H1 (cell line): ENCODE measurements at regions not wholly inside any gene's neighbourhood (a gene's known extent, or its start where the extent isn't known, plus 50 kb on each side); places are given as distances from the start of the nearest gene placed in this dataset.

Experiments
- EP300 ChIP-seq, 2 experiments: IDR thresholded peaks; 1 replicate in 1 of 2; 2 replicates in 1 of 2; pipeline ENCODE4 v1.6.1; 2011 to 2012; ENCODE audit warnings: low read depth in 2 of 2, low read length in 2 of 2, mild to moderate bottlenecking in 2 of 2, borderline replicate concordance in 1 of 2, inconsistent platforms in 1 of 2, moderate library complexity in 1 of 2
- GTF2F1 ChIP-seq: IDR thresholded peaks from 2 replicates; pipeline ENCODE4 v1.6.1; 2012; ENCODE audit warnings: low read depth, low read length, improper control_type of control experiment, borderline replicate concordance
- JUN ChIP-seq: IDR thresholded peaks from 2 replicates; pipeline ENCODE4 v1.6.1; 2011; ENCODE audit warnings: low read depth, mild to moderate bottlenecking, improper control_type of control experiment, low read length
- POLR2A ChIP-seq, 2 experiments: IDR thresholded peaks; 1 replicate in 1 of 2; 2 replicates in 1 of 2; pipeline ENCODE4 v1.6.1; 2011; ENCODE audit warnings: low read depth in 2 of 2, low read length in 2 of 2, mild to moderate bottlenecking in 2 of 2; ENCODE audit errors: control extremely low read depth in 1 of 2
- POLR2AphosphoS5 ChIP-seq: IDR thresholded peaks from 2 replicates; pipeline ENCODE4 v1.6.1; 2011; ENCODE audit warnings: low read depth, low read length
- RAD21 ChIP-seq, 2 experiments: IDR thresholded peaks in 1 of 2; conservative IDR thresholded peaks in 1 of 2; 2 replicates each; pipeline ENCODE4 v1.6.1; 2011; ENCODE audit warnings: low read depth in 2 of 2, low read length in 2 of 2, improper control_type of control experiment in 1 of 2, inconsistent platforms in 1 of 2, mild to moderate bottlenecking in 1 of 2, moderate library complexity in 1 of 2
- TAF1 ChIP-seq: IDR thresholded peaks from 2 replicates; pipeline ENCODE4 v1.6.1; 2011; ENCODE audit warnings: mild to moderate bottlenecking, low read depth, low read length
- TF ChIP-seq, protein P1 (sequence below): IDR thresholded peaks from 2 replicates; pipeline ENCODE4 v1.6.1; 2012; ENCODE audit warnings: low read length, inconsistent platforms
- TF ChIP-seq, protein P2 (sequence below), 3 experiments: IDR thresholded peaks; 1 replicate in 2 of 3; 2 replicates in 1 of 3; pipeline versions ENCODE4 v1.5.1 to v1.6.1; 2011; ENCODE audit warnings: low read length in 3 of 3, mild to moderate bottlenecking in 3 of 3, inconsistent platforms in 2 of 3, low read depth in 1 of 3, moderate library complexity in 1 of 3; ENCODE audit not compliant: insufficient read depth in 1 of 3; ENCODE audit errors: control extremely low read depth in 1 of 3

DNA sequence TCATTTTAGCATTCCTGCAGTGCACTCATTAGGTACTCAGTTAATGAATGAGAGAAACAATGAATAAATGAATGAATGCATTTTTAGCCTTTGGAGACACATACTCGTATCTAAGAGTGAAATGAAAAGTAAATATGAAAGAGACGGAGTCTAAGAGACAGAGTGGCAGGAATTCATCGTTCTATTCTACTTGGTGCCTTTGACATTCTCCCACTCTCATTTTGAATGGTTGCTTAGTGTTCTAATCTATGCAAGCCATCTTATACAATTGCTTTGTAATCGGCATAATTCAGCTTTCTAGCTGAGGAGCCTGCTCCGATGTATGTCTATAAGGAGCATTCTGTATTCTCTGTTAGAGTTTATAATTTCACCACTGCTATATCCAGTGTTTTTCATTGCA is 554.9 kb downstream of the PLCL1 start:
- TF ChIP-seq POLR2AphosphoS5: no peak
- no peak for TF ChIP-seq RAD21 (IDR thresholded peaks at IDR 0.05 in 1 of 2, conservative IDR thresholded peaks at IDR 0.05 in 1 of 2; ENCODE audit: low read depth in 2 of 2, low read length in 2 of 2)
- TF ChIP-seq JUN: no peak
- TF ChIP-seq, protein P1, sequence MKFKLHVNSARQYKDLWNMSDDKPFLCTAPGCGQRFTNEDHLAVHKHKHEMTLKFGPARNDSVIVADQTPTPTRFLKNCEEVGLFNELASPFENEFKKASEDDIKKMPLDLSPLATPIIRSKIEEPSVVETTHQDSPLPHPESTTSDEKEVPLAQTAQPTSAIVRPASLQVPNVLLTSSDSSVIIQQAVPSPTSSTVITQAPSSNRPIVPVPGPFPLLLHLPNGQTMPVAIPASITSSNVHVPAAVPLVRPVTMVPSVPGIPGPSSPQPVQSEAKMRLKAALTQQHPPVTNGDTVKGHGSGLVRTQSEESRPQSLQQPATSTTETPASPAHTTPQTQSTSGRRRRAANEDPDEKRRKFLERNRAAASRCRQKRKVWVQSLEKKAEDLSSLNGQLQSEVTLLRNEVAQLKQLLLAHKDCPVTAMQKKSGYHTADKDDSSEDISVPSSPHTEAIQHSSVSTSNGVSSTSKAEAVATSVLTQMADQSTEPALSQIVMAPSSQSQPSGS: no peak
- no peak for TF ChIP-seq GTF2F1
- TF ChIP-seq, protein P2, sequence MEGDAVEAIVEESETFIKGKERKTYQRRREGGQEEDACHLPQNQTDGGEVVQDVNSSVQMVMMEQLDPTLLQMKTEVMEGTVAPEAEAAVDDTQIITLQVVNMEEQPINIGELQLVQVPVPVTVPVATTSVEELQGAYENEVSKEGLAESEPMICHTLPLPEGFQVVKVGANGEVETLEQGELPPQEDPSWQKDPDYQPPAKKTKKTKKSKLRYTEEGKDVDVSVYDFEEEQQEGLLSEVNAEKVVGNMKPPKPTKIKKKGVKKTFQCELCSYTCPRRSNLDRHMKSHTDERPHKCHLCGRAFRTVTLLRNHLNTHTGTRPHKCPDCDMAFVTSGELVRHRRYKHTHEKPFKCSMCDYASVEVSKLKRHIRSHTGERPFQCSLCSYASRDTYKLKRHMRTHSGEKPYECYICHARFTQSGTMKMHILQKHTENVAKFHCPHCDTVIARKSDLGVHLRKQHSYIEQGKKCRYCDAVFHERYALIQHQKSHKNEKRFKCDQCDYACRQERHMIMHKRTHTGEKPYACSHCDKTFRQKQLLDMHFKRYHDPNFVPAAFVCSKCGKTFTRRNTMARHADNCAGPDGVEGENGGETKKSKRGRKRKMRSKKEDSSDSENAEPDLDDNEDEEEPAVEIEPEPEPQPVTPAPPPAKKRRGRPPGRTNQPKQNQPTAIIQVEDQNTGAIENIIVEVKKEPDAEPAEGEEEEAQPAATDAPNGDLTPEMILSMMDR (IDR thresholded peaks at IDR 0.05; ENCODE audit: control extremely low read depth in 1 of 3, insufficient read depth in 1 of 3, low read depth in 1 of 3, low read length in 3 of 3): no peak
- no peak for TF ChIP-seq TAF1
- no peak for TF ChIP-seq EP300 (IDR thresholded peaks at IDR 0.05; ENCODE audit: borderline replicate concordance in 1 of 2, low read depth in 2 of 2, low read length in 2 of 2)
- TF ChIP-seq POLR2A (IDR thresholded peaks at IDR 0.05; ENCODE audit: control extremely low read depth in 1 of 2, low read depth in 2 of 2, low read length in 2 of 2): no peak
